RKO (cell line): ENCODE measurements at regions not wholly inside any gene's neighbourhood (a gene's known extent, or its start where the extent isn't known, plus 50 kb on each side); places are given as distances from the start of the nearest gene placed in this dataset.

Experiments used
- DNase-seq: peaks from one replicate; pipeline ENCODE4 v3.0.0-alpha.2; 2016; ENCODE audit warnings: low spot score

DNA sequence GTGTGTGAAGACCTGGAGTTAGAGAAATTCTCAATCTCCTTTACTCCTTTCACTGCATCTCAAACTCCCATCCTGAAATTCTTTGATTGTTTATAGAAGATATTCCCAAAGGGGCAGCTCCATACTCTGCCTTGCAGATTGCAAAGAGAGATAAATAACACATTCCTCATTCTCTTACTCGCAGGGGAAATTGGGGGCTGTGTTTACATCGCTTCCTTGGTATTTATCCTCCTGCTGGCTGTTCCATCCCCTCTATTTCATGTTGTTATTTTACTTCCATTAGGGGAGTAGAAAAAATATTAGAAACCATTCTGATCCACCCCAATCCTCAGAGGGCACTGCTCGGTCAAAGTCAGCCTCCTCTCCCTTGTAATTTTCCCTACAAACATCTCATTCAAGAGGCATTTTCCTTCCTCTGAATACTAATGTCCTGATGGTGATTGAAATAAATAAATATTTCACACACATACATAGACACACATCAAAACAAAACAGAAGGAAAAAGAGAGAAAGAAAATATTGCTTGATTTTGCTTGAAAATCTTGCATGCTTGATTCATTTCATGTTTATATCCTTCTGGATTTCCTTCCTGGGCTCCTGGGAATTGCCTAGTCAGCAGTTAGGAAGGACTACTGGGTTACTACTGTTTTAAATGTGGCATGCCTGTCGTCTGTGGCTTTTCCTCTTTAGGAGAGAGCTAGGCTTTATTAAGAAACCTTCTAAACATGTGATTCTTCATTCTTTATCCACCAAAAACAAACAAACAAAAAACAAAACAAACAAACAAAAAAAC is 420.1 kb upstream of the PAPPA start:
- no peak for DNase-seq

DNA sequence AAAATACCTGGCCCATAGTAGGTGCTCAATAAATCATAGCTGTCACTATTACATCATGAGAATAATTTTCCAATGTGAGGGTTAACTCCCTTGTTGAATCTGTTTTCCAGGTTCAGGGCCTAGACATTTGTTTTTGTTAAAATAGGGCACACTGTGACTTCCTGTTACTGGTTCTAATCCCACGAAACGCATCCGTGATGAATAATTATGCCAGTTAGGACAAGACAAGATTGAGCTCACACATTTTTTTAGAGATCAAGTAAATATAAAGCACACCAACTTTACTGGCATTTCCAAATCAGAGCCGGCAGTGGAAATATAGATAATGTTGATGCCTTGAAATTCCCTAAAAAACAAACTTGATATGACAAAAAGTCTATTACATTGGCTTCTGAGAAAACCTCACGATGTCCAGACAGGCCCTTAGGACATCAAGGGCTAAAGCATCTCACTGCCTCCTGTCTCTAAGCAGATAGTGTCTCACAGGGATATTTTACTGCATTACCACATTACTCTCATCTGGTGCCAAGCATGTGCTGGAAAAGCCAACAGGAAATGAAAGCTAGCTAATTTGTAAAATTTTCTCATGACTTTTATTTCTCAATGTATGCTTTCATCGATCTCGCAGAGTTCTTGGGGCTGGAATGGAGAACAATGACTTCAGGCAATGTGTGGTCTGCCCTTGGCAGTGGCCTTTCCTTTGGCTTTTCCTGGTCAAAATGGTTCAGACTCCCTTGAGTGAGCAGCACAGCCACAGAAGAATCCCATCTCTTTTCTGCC is 414.3 kb upstream of the PAPPA start:
- DNase-seq, result no peak

DNA sequence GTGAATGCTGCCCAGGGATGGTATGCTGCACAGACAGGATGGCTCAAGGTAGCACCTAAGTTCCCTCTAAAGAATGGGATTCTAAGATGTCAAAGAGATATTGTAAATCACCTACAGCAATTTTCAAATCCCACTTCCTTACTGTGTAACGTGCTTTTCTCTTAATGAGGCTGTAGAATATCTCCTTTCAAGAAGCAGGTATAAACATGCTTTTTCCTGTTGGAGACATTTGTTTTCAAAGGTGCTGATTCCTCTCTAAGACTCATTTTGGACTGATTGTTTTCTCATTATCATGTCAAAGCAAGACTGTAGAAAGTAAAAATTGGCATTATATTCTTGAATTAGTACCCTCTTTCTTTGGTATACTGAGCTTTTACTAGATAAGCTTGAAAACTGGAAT is 412.6 kb upstream of the PAPPA start:
- no peak for DNase-seq

DNA sequence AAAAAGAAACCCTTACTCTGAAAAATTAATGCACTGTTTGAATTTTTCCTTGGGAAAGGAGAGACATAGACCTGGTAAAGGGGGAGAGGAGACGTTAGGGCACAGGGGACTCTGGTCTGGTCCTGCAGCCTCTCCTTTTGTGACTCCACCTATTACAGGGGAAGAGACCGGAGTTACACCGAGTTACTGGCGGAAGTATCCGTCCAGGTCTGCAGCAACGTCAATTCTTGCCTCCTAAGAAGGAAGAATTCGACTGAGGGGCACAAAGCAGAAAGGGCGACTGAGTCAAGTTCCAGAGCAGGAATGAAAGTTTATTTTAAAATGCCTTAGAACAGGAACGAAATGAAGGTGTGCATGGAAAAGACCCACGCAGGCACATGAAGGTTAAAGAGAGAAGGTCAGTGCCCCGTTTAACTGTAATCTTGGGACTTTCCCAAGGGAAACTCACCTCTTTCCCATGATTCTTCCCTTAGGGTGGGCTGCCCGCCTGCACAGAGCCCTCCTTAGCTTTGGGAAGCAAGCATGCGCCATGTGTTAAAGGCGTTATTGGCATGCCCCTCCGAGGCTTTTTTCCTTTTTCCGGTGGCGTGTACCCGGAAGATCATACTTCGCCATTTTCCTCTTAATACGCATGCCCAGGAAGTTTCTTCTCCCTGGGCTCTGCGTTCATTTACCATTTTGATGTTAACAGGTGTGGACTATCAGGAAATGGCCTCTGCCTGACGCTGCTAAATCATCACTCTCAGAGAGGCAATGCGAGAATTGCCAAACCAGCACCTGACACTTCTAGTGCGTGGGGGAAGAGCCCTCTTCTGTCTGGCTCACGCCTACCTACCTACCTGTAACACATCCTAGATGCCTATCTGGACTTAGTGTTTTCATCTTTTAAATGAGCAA is 409.6 kb upstream of the PAPPA start:
- DNase-seq, result no peak

DNA sequence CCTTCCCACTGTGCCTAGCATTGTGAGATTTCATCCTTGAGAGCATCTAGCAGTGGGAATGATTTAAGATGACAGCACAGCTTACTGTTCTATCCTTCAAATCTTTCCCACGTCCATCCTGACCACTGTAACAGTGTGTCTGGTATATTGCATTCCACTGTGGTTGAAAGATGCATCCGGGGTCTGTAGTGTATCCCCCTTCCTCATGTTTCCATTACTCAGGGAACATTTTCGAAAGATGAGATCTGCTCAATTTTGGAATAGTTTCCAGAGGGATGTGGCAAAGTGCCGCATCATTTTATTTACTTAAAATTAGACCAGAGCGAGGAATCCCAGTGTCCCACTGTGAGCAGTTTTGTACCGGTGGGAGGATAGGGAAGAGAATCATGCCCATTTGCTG is 407.1 kb upstream of the PAPPA start:
- no peak for DNase-seq

DNA sequence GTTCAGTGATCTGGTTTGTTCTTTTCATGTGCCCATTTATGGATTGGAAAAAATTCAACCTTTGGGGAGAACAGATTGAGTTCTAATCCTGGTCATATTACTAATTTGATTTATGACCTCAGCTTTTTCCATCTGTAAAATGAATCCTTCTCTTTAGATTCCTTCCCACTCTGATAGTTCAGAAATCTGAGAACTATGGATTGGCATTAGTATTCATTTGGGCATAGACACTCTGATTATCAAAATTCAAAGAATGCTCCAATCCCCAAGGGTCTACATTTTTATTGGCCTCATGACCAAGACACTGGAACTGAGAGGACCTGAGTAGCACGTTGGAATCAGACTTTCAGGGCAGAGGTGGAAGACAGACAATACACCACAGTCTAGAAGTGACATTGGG is 405.9 kb upstream of the PAPPA start:
- DNase-seq, result no peak

DNA sequence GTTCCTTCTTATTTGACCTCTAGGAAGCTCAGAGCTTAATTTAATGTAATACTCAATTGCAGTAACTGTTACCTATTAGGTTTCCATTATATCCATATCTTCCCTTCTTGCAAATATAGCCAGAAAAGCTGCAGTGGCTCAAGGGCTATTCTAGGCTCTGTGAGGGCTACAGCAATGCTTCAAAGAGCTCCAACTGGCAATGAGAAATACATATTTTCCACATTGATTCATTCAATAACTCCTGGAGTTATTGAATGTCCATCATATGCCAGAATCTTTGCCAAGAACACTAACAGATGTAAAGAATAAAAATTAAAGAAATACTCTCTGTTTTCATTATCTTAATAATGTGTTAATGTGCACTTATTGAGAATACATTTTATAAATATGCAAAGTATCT is 396.9 kb upstream of the PAPPA start:
- no peak for DNase-seq

DNA sequence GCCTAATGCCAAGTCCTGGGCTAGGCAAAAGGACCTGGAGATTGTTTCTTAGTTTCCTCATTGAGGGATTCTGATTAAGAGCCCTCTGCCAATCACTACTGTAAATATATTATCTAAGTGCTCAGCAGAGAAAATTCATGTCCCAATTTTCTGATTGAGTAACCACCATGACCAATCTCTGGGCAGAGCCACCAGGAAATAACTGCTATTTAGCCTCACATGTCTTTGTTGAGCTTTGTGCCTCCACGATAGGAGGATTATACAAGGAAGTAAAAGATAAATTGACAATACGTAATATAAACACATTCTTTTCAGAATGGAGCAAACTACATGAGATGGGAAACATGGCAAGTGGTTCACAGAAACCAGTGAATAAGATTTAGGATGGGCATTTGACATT is 396.1 kb upstream of the PAPPA start:
- no peak for DNase-seq

DNA sequence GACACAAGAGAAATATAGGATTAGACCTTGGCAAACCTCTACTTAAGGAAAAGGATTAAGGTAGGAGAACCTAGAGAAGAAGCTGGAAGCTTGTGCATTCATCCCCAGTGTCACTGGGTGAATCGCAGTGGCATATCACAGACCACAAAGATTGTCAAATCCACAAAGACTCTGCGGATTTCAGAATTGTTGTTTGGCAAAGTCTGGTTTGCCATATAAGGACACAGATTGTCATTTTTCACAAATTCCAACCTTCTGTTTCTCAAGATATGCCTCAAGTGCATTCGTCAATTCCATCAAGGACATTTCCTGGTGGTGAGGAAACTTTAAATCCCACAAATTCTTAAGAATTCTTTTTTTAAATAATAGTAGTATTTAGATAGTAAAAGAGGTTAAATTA is 395.1 kb upstream of the PAPPA start:
- DNase-seq, result no peak

DNA sequence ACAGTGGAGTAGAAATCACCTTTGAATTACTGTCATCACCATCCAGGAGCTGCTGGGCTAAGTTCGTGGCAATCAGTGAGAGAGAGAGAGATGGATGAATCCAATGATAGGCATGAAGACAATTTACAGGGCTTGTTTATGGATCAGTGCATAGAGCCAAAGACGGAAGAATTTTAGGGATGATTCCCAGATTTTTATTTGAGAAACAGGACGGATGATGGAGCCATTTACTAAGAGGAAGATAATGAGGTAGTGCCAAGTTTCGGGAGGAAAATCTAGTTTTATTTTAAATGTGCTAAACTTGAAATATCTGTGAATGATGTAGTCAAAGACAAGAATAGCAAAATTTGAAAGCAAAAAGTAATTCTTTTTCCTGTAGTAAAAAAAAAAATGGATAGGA is 394.2 kb upstream of the PAPPA start:
- no peak for DNase-seq

DNA sequence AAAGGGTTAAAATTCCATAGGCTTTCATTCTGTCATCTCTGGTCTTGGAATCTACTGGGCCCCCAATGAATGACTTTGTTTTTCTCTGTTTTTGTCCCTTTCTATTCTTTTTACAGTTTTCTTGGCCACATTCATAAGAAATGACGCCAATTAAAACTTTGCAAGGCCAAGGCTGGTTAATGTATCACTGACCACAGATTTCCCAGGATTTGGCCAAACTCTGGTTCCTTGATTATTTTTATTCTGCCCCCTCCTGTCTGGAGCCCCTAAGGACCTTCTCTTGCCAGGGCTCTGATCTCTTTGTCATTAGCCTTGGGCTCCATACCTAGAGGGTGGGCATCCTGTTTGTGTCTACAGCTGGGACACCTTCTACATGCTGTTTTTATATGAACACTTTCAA is 388.9 kb upstream of the PAPPA start:
- no peak for DNase-seq

DNA sequence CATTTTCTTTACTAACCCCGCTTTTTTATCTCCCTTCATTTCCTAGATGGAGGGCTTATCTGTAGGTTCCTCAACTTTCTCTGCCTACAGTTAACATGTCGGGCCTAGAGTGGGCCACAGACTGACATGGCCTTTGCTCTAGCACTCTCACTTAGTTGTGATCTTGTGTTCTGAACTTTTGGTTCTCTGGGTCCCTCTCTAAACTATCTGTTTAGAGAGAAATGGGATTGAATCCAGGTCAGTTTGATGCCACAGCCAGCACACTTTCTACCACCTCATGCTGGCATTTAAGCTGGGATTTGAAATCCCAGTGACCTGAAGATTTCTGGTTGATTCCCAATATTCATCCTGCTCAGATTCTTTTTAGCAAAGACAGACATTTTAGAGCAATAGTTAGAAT is 388.5 kb upstream of the PAPPA start:
- no peak for DNase-seq

DNA sequence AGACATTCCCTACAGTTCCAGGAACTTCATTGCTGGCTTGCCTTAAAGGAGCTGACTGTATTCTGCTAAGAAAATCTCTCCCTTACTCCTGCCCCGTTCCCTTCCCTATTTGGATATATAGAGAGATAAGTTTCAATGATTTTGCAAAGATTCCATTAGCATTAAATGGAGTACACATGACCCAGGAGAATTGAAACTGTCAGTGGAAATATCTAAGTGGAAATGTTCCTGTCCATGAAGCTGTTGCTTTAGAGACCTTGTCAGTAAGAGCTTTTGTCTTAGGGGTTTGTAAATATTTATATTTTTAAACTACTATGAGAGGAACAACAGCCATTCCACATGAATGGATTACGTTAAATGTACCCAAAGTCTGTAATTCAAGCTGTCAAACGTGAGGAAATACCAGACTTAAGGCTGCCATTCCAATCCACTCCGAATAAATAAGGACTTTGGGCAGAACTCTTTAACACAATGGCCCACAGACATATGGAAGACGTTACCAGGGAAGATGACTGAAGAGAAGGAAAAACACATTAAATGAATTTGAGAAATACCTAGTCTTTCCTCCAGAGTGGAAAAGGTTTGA is 387.1 kb upstream of the PAPPA start:
- no peak for DNase-seq

DNA sequence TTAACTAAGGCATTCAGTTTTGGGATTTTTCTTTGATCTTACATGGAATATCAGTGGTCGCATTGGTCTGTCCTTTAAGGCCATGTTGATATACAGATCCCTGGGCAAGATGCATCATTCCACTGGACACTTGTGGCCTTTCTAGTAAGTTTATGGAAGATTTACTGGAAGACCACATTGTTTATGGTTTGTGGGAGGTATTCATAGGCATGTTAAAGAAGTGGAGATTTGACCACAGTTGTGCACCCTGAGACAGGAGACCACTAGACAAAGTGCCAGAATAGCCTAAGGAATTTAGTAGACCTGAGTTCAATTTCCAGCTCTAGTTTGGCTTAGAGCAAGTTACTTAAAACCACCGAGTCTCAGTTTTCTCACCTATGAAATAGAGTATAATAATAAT is 383.1 kb upstream of the PAPPA start:
- DNase-seq, result no peak

DNA sequence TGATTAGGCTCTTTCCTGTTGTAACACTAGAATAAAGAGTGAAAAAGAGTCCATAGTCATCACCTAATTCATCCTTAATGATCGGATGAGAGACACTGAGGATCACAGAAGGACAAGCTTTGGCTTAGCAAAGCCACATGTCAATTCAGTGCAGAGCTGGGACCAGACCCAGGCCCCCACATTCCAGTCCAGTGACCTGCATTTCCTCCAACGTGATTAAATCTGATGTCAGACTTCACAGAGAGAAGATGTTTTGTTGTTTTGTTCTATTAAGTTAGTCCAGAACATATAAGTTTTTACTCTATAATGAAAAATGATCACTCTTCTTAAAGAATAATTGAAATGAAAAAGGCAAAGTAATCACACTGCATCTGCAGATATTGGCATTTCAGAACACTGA is 377.9 kb upstream of the PAPPA start:
- DNase-seq, result peak; percentile 2

DNA sequence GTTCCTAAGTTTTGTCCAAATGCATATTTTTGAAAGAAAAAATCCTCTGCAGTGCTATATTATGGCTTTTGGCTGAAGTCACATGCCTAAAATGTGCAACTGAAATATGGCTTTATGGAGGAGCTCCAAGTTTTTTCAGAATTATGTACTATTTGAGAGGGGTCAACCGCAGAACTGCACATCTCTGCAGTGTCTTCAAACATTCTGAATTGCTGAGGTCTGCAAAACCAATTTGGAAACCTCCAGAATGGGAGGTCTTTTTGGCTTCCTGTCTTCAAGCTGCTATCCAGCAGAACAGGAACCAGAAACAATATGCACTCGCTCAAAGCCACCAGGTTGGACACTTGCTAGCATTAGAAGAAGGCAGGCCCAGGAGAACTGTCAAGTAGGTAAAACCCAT is 376.0 kb upstream of the PAPPA start:
- no peak for DNase-seq

DNA sequence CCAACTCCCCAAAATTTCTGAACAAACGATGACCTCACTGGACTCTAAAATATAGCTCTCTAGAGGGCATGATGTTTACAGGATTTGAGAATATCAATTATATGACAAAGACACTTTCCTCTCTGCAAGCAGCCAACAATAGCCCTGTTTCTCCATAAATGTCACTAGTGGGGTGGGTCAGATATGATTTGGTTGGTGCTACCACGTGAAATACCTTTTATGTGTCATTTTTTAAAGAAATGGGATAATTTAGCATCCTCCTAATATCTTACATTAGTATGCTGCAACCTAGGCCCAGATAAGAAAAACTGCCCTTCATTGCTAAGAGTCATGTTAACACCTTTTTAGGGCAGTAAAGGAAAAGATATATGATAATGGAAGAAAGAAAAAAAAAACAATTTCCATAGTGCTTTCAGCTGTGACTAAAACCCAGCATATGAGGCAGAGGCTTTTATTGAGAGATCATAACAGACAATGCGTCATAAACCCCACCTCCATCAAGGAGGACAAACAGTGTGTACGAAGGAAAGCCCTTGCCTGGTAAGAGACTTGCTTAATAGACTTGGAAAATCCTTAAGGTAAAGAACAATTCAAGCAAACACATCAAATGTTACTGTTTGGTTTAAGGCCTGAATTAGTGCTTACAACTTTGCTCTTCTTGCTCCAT is 372.4 kb upstream of the PAPPA start:
- DNase-seq, result no peak

DNA sequence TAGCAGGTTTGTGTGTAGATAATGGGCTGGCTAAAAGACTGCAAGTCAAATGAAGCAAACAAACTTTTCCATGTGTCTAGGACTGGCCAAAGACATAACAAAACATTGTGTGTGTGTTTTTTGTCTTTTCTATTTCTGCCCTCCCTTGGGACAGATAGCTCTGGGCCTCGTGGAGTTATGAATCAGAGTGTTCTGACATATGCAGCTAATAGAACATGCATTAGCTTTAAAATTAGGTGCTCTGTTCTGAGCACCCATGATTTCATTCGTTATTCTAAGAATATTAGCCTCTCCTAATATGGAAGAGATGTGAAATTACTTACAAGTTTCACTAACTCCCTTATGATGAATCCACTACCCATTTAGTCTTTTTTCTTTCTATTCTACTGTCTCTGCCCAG is 367.3 kb upstream of the PAPPA start:
- DNase-seq, result no peak

DNA sequence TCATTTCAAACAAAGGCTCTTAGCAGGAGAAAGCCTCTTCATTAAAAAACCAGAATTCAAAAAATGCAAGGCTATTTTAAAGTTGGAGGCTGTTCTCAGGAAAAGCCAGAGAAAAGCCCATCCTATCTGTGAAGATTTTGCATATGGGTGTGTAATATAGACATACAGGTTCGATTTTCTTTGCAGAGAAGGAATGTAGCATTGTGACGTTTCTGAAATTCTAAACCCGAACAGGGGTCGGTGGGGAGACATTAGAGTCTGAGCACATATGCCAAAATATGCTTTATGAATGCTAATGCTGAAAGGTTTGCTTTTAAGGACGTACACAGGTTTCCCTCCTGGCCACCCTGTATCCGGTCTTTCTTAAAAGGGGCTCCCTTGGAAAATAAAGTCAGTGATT is 363.1 kb upstream of the PAPPA start:
- DNase-seq, result no peak

DNA sequence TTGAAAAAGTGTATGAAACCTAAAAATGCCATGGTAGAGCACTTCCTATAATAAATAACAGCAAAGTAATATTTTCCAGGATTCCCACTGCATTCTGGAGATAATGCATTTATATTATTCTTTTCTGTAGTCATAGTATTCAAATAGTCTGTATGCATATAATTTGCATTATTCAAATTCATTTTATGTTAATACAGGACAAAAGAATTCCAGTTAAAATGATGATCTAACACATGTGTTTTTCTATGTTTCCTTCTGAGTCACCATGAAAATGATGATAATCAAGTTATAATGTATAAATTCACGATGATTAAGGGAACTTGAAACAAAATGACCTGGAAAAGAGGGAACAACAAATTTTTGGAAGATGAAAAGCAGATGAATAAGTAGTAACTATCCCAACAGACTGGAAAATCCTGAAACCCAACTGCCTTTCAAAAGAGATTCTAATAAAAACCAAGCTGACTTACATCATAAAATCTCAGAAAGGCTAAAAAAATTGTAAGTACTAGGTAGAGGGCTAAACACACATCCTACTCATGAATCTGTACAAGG is 358.6 kb upstream of the PAPPA start:
- no peak for DNase-seq

DNA sequence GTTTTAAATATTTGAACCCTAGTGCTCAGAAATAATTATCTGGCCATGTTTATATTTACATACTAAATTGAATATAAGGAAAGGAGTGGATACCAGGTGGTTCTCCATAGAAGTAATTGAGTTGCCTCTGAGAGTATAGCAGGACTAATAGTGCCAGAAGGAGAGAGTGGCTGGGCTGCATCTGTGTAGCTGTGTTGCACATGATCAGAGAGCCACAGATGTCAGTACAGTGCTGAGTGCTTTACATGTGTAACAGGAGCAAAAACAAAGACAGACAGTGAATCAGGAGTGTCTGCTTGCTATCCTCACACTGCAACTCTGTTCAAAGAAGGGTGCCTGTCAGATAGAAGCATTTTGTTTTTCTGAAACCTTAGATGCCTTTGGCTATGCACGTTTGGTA is 353.9 kb upstream of the PAPPA start:
- no peak for DNase-seq

DNA sequence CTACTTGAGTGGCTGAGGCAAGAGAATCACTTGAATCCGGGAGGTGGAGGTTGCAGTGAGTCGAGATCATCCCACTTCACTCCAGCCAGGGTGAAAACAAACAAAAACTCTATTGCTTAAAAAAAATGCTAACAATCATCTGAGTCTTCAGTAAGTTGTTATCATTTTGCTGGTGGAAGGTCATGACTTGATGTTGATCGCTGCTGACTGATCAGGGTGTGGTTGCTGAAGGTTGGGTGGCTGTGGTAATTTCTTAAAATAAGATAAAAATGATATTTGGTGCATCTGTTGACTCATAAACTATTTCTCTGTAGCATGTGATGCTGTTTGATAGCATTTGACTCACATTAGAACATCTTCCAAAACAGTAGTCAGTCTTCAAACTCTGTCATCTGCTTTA is 349.4 kb upstream of the PAPPA start:
- DNase-seq, result no peak
